ENCODE measurements at regions not wholly inside any gene's neighbourhood (a gene's known extent, or its start where the extent isn't known, plus 50 kb on each side); places are given as distances from the start of the nearest gene placed in this dataset.
A peak's percentile ranks its signal among the peaks of the same experiment; 100 is the strongest.
"Not testable (repeated sequence)": the region's sequence is repeated elsewhere in the genome, so short reads cannot be mapped to it uniquely, and the experiment has no call there.

GRCh38 chr13:33340631-33341030 lies 55.1 kb upstream of the STARD13 start:
- peak; percentile 12 for DNase-seq

GRCh38 chr13:33341861-33342452 lies 56.4 kb upstream of the STARD13 start:
- DNase-seq: no peak

GRCh38 chr13:33345842-33346241 lies 60.3 kb upstream of the STARD13 start:
- DNase-seq: no peak

- DNase-seq: no peak
Observed at GRCh38 chr13:33347861-33348260, 62.3 kb upstream of the STARD13 start.

GRCh38 chr13:33348366-33348765 lies 62.8 kb upstream of the STARD13 start:
- no peak for DNase-seq

- DNase-seq: no peak
Observed at GRCh38 chr13:33349288-33349985, 63.9 kb upstream of the STARD13 start.

- peak; percentile 22 for DNase-seq
Observed at GRCh38 chr13:33349986-33350826, 64.7 kb upstream of the STARD13 start.

GRCh38 chr13:33351319-33351718 lies 65.8 kb upstream of the STARD13 start:
- peak; percentile 45 for DNase-seq

GRCh38 chr13:33352041-33352440 lies 66.5 kb upstream of the STARD13 start:
- no peak for DNase-seq

GRCh38 chr13:33352526-33352925 lies 67.0 kb upstream of the STARD13 start:
- DNase-seq: no peak

GRCh38 chr13:33353210-33353609 lies 67.7 kb upstream of the STARD13 start:
- peak; percentile 54 for DNase-seq

- DNase-seq: no peak
Observed at GRCh38 chr13:33353646-33354045, 68.1 kb upstream of the STARD13 start.

- DNase-seq: no peak
Observed at GRCh38 chr13:33355201-33355895, 69.8 kb upstream of the STARD13 start.

- DNase-seq: not testable (repeated sequence)
Observed at GRCh38 chr13:33358076-33358475, 72.5 kb upstream of the STARD13 start.

GRCh38 chr13:33362986-33363727 lies 77.6 kb upstream of the STARD13 start:
- peak; percentile 52 for DNase-seq

GRCh38 chr13:33364192-33364591 lies 78.6 kb upstream of the STARD13 start:
- DNase-seq: no peak

GRCh38 chr13:33366469-33367062 lies 81.0 kb upstream of the STARD13 start:
- DNase-seq: peak; percentile 8

GRCh38 chr13:33367171-33367895 lies 81.8 kb upstream of the STARD13 start:
- peak; percentile 12 for DNase-seq

GRCh38 chr13:33367926-33368325 lies 82.4 kb upstream of the STARD13 start:
- peak; percentile 91 for DNase-seq

- no peak for DNase-seq
Observed at GRCh38 chr13:33369073-33369472, 83.5 kb upstream of the STARD13 start.

GRCh38 chr13:33372251-33372919 lies 86.8 kb upstream of the STARD13 start:
- DNase-seq: no peak
